Panc1 (cell line): ENCODE measurements at regions not wholly inside any gene's neighbourhood (a gene's known extent, or its start where the extent isn't known, plus 50 kb on each side); places are given as distances from the start of the nearest gene placed in this dataset.

Experiments used
- ATAC-seq: fragments of 200-7000 bp; cut with Tn5 transposase; 2 replicates; pipeline ENCODE4 v1.9.1; 2020; ENCODE audit warnings: mild to moderate bottlenecking, moderate library complexity
- BruUV-seq: library from RNA; stranded (reverse); fragments of 400-500 nt; replicated peaks from 2 replicates; lab custom pipeline; 2021; lab: Mats Ljungman, UMichigan
- CTCF ChIA-PET: fragments of 300-600 bp; sonication (Branson Sonifier 250); formaldehyde crosslinking; loops from one replicate; lab custom pipeline; 2022; ENCODE audit warnings: antibody characterized with exemption; lab: Charles Lee
- POLR2A ChIA-PET: fragments of 300-600 bp; sonication (Branson Sonifier 250); formaldehyde crosslinking; loops from one replicate; lab custom pipeline; 2022; ENCODE audit warnings: antibody characterized with exemption; lab: Charles Lee
- DNase-seq: peaks from one replicate; pipeline ENCODE4 v3.0.0-alpha.2; 2010; ENCODE audit warnings: low read depth, low spot score
- H3K27ac ChIP-seq: 2 replicates; pipeline ENCODE4 v1.5.1; 2011; ENCODE audit warnings: mild to moderate bottlenecking, low read length, inconsistent platforms
- H3K27me3 ChIP-seq: fragments of 200-500 bp; sonication (Bioruptor generic); 2 replicates; pipeline ENCODE4 v1.6.0; 2014; ENCODE audit warnings: low read length, inconsistent platforms; ENCODE audit not compliant: control insufficient read depth, insufficient read depth
- H3K36me3 ChIP-seq: fragments of 200-500 bp; sonication (Bioruptor generic); 2 replicates; pipeline ENCODE4 v1.5.1; 2014; ENCODE audit warnings: inconsistent platforms, mild to moderate bottlenecking, low read length, moderate library complexity; ENCODE audit not compliant: control insufficient read depth, insufficient read depth
- H3K4me1 ChIP-seq: 2 replicates; pipeline ENCODE4 v1.5.1; 2011; ENCODE audit warnings: inconsistent platforms, mild to moderate bottlenecking, low read length, moderate library complexity; ENCODE audit not compliant: control insufficient read depth, insufficient read depth
- H3K4me3 ChIP-seq, 2 experiments: 2 replicates each; pipeline ENCODE4 v1.5.1; 2011 to 2012; ENCODE audit warnings: low read depth in 2 of 2, low read length in 2 of 2, mild to moderate bottlenecking in 2 of 2, inconsistent platforms in 1 of 2, moderate library complexity in 1 of 2
- H3K9me3 ChIP-seq: fragments of 200-500 bp; sonication (Bioruptor generic); 2 replicates; pipeline ENCODE4 v1.5.1; 2014; ENCODE audit warnings: low read depth, mild to moderate bottlenecking, inconsistent platforms, low read length, moderate library complexity; ENCODE audit not compliant: control insufficient read depth, insufficient read depth
- POLR2AphosphoS5 ChIP-seq: IDR thresholded peaks from 2 replicates; pipeline ENCODE4 v1.6.1; 2012; ENCODE audit warnings: mild to moderate bottlenecking, low read depth, low read length, moderate library complexity
- REST ChIP-seq, 2 experiments: IDR thresholded peaks; 2 replicates each; pipeline ENCODE4 v1.6.1; 2011 to 2012; ENCODE audit warnings: low read depth in 2 of 2, control low read depth in 1 of 2, low read length in 1 of 2, mild to moderate bottlenecking in 1 of 2, moderate library complexity in 1 of 2; ENCODE audit not compliant: insufficient read depth in 1 of 2
- SIN3A ChIP-seq: IDR thresholded peaks from 2 replicates; pipeline ENCODE4 v1.6.1; 2012; ENCODE audit warnings: low read depth, mild to moderate bottlenecking, low read length, moderate library complexity, borderline replicate concordance; ENCODE audit not compliant: insufficient read depth
- TCF7L2 ChIP-seq: IDR thresholded peaks from 2 replicates; pipeline ENCODE4 v1.6.1; 2011; ENCODE audit warnings: mild to moderate bottlenecking, low read depth, low read length, inconsistent platforms
- in situ Hi-C: cut with HindIII; loops from 2 replicates; pipeline ENCODE4 v1.10.0; 2016; ENCODE audit warnings: low sequenced_read_pairs, low pct_unique_long_range_greater_than_20kb
- intact Hi-C: fragments of 100-400 bp; cut with micrococcal nuclease; formaldehyde crosslinking; loops from one replicate; pipeline ENCODE4 v1.10.0; 2022; ENCODE audit not compliant: unreplicated experiment
- TF ChIP-seq, protein P1 (sequence below): fragments of 450-650 bp; IDR thresholded peaks from 2 replicates; pipeline ENCODE4 v1.5.1; 2017; ENCODE audit warnings: mild to moderate bottlenecking

GRCh38 chr4:108255203-108255747 lies 86.5 kb upstream of the LEF1 start:
- no peak for DNase-seq
- H3K9me3 ChIP-seq: no peaks in the 10 kb centered on the region
- TF ChIP-seq POLR2AphosphoS5: no peak
- ATAC-seq: no peak
- in situ Hi-C loops: no loop called here
- H3K36me3 ChIP-seq: no peaks in the 10 kb centered on the region
- H3K27ac ChIP-seq: no peak overlapping the region
- intact Hi-C loops: no loop called here
- H3K4me3 ChIP-seq: no peak overlapping the region
- CTCF ChIA-PET: no interaction called here
- no peaks in the 10 kb centered on the region for H3K27me3 ChIP-seq
- BruUV-seq: no TSS peak
- POLR2A ChIA-PET: no interaction called here
- no peaks in the 10 kb centered on the region for H3K4me1 ChIP-seq

DNA sequence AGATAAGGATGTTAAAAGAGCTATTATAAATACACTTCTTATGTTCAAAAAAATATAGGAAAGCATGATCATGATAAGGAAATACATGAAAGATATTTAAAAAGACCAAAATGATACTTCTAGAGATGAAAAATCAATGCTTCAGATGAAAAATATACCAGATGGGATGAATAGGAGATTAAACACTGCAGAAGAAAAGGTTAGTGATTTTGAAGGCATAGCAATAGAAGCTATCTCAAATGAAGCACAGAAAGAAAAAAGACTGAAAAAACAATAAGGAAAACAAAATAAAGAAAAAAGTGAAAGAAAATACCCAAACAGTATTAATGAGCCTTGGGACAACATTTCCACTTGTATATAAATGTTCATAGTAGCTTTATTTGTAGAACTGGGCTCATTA lies 80.7 kb upstream of the LEF1 start:
- DNase-seq (no peak), ATAC-seq (no peak)
- no peaks in the 10 kb centered on the region for H3K27me3 ChIP-seq
- H3K9me3 ChIP-seq: no peaks in the 10 kb centered on the region
- TF ChIP-seq POLR2AphosphoS5: no peak
- no peak for TF ChIP-seq REST (IDR thresholded peaks at IDR 0.05; ENCODE audit: insufficient read depth in 1 of 2, low read depth in 2 of 2, low read length in 1 of 2)
- no peak for TF ChIP-seq TCF7L2
- TF ChIP-seq SIN3A: no peak
- TF ChIP-seq, protein P1, sequence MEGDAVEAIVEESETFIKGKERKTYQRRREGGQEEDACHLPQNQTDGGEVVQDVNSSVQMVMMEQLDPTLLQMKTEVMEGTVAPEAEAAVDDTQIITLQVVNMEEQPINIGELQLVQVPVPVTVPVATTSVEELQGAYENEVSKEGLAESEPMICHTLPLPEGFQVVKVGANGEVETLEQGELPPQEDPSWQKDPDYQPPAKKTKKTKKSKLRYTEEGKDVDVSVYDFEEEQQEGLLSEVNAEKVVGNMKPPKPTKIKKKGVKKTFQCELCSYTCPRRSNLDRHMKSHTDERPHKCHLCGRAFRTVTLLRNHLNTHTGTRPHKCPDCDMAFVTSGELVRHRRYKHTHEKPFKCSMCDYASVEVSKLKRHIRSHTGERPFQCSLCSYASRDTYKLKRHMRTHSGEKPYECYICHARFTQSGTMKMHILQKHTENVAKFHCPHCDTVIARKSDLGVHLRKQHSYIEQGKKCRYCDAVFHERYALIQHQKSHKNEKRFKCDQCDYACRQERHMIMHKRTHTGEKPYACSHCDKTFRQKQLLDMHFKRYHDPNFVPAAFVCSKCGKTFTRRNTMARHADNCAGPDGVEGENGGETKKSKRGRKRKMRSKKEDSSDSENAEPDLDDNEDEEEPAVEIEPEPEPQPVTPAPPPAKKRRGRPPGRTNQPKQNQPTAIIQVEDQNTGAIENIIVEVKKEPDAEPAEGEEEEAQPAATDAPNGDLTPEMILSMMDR: no peak
- no peaks in the 10 kb centered on the region for H3K4me1 ChIP-seq
- H3K36me3 ChIP-seq: no peaks in the 10 kb centered on the region
- ChIA-PET CTCF (no interaction called here), POLR2A (no interaction called here)
- BruUV-seq: no TSS peak
- in situ Hi-C loops: no loop called here
- intact Hi-C loops: no loop called here
- no peak overlapping the region for H3K4me3 ChIP-seq
- H3K27ac ChIP-seq: no peak overlapping the region

GRCh38 chr4:108247387-108248049 lies 78.8 kb upstream of the LEF1 start:
- no TSS peak for BruUV-seq
- Histone ChIP-seq H3K4me1 (no peaks in the 10 kb centered on the region), H3K9me3 (no peaks in the 10 kb centered on the region), H3K36me3 (no peaks in the 10 kb centered on the region), H3K4me3 (no peak overlapping the region), H3K27me3 (no peaks in the 10 kb centered on the region), H3K27ac (no peak overlapping the region)
- no peak for DNase-seq
- ChIA-PET POLR2A (no interaction called here), CTCF (no interaction called here)
- TF ChIP-seq POLR2AphosphoS5: no peak
- no peak for TF ChIP-seq SIN3A
- TF ChIP-seq TCF7L2: no peak
- TF ChIP-seq REST (IDR thresholded peaks at IDR 0.05; ENCODE audit: insufficient read depth in 1 of 2, low read depth in 2 of 2, low read length in 1 of 2): no peak
- TF ChIP-seq, protein P1: no peak
- in situ Hi-C loops: no loop called here
- intact Hi-C loops: no loop called here
- ATAC-seq: no peak
